Astrocyte of the hippocampus (primary cell): ENCODE measurements at regions not wholly inside any gene's neighbourhood (a gene's known extent, or its start where the extent isn't known, plus 50 kb on each side); places are given as distances from the start of the nearest gene placed in this dataset.
A peak's percentile ranks its signal among the peaks of the same experiment; 100 is the strongest.

Source experiments
- DNase-seq: peaks from one replicate; pipeline ENCODE4 v3.0.0; 2011; ENCODE audit warnings: low read depth, low spot score

DNA sequence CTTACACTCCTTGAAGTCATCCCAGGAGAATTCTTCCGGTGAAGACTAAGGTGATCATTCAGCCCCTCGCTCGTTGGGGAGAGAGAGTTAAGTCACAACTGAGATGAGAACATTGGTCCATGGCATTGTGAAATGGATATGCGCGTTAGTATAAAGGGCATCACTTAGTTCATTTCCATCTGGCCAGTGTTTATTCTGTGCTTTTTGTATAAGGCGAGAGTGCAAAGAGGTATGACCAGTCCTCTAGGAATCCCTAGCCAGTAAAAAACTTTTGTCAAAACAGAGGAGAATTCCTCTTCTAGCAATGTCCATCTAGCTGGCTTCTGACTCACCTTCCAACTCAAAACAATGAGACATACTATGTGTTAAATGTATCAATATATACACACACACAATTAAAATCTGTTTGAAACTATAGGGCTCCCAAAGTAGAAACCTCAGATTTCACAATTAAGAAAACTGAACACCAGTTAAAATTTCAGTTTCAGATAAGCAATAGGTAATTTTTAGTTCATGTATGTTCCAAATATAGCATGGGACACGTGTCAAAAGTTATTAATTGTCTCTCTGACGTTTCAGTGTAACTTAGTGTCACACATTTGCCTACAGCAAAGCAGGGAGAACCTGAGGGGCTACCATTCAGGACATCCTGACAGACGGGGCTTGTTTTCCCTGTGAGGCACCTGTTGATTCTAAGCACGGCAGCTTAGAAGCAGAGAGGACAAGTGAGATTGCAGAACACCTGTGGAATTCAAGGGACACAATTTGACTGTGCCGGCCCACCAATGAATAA lies 158.9 kb downstream of the KLF6 start:
- DNase-seq, result peak; percentile 67

GRCh38 chr10:3624367-3624766 lies 160.6 kb downstream of the KLF6 start:
- peak; percentile 80 for DNase-seq

GRCh38 chr10:3623746-3624145 lies 161.3 kb downstream of the KLF6 start:
- peak; percentile 88 for DNase-seq

DNA sequence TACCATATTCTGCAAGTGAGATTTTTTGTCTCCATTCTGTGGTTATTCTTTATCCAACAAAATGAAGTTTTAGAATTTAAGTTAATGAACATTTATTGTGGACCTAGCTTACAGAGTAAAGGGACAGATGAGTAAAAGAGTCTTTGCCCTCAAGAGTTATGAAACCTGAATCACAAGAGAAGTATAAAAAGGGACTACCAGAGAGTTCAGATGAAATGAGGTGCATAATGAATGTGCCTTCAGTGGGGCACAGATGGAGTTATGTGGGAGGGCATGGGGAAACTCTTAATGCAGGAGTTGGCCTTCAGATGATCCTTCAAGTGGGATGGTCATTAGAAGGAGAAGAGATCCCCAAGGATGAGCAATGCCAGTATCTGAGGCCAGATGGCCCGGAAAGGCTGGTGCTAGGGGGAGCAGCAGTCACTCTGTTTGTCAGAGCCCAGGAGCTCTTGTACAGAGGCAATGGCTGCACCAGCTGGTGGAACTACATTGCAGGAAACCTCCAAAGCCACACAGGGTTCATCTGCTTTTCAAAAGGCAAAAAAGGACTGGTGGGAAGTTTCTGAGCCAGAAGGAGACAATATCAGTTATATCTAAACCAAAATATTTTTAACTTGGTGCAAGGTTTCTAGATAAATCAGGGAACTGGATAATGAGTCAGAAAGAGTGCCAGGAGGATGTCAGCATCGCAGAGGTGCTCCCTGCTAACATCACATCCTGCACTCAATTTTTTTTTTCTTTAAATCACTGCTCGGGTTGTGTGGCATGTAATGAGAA lies 162.0 kb downstream of the KLF6 start:
- DNase-seq, result no peak

DNA sequence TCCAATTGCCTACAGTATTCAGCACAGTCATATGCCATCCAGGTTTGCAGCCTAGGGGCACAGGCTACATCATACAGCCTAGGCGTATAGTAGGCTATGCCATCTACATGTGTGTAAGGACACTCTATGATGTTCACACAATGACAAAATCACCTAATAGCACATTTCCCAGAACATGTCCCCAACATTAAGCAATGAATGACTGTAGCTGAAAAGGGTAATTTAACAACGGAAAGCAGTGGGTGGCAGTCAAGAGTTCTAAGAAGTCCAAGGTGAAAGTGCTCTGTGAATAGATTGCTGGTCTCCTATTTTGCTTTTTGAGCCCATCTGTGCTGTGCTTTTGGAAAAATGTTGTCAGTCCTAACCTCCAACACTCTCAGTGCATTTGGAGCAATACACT lies 162.6 kb downstream of the KLF6 start:
- no peak for DNase-seq

- DNase-seq, result no peak
Measured at GRCh38 chr10:3620818-3621217, 164.2 kb downstream of the KLF6 start.

- no peak for DNase-seq
Measured at GRCh38 chr10:3619241-3619640, 165.8 kb downstream of the KLF6 start.

GRCh38 chr10:3616880-3617279 lies 168.1 kb downstream of the KLF6 start:
- DNase-seq, result no peak

DNA sequence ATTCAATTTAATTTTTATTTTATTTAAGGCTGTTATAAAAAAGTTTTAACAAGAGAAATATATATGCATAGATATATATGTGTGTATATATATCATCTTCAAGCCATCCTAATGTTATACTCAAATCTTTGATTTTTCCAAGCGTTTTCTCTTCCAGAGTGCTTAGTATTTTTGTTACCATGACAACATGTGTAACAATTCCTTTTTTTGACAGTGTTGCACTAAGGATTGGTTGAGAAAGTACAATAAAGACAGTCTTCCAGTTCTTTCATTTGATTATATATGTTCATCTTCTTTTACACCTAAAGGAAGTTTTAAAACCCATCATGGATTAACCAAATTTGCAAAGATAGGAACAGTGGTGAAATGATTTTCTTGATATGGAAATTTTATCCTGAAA lies 171.7 kb downstream of the KLF6 start:
- DNase-seq, result no peak

- no peak for DNase-seq
Measured at GRCh38 chr10:3612183-3613001, 172.6 kb downstream of the KLF6 start.

- DNase-seq, result no peak
Measured at GRCh38 chr10:3606309-3606708, 178.7 kb downstream of the KLF6 start.

GRCh38 chr10:3605882-3606281 lies 179.1 kb downstream of the KLF6 start:
- no peak for DNase-seq

DNA sequence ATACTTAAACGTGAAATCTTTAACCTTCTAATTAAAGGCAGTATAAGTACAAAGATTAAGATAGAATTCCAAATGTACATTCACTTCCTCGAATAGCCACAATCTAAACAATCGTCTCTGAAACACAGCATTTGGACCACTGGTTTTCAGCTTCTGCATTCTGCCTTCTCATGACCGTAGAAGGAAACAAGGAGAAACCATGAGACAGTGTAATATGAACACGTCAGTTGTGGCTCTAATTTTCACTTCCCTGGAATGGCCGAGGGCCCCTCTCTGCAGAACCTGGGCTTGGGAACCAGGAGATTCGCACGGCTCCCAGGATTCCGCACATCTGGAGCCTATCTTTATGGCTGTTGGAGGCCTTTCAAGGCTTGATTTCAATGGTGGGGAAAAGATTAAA lies 189.3 kb downstream of the KLF6 start:
- DNase-seq, result no peak

- no peak for DNase-seq
Measured at GRCh38 chr10:3593611-3594010, 191.4 kb downstream of the KLF6 start.

- no peak for DNase-seq
Measured at GRCh38 chr10:3592424-3592823, 192.6 kb downstream of the KLF6 start.

- DNase-seq, result no peak
Measured at GRCh38 chr10:3588816-3589215, 196.2 kb downstream of the KLF6 start.

GRCh38 chr10:3588346-3588745 lies 196.7 kb downstream of the KLF6 start:
- no peak for DNase-seq

GRCh38 chr10:3584926-3585784 lies 199.9 kb downstream of the KLF6 start:
- no peak for DNase-seq

DNA sequence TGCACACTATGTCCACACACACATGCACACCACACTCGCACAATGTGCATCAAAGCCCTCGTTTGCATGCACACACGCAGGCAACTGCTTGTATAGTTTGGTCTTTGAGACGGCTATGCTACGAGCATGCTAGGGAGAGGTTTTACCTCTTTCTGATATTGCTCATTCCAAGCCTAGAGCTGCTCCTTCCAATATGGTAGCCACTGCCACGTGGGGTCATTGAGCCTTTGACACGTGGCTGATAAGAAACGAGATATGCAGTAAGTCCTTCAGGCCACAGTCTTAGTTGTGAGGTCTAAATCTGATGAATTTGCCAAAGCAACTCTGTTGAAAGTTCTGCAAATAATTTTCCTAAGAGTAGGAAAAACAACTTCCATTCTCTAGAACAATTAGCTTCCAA lies 204.4 kb downstream of the KLF6 start:
- no peak for DNase-seq

DNA sequence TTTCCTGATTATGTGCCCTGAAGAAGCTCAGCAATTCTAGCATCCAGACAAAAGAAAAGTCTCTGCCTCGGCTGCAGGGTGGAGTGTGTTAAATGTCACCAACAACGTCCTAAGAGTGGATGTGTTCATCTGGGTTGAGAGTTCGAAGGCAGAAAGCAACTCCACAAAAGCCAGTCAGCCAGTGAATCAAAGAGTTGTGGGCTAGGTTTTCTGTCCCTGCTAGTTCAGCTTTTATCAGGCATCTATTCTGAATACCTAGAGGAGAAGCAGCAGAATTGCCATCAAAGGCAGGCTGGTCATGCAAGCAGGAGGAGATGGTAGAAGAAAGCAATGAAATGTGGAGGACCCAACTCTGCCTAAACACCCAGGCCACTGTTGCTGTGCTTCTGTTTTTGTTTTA lies 205.2 kb downstream of the KLF6 start:
- no peak for DNase-seq

DNA sequence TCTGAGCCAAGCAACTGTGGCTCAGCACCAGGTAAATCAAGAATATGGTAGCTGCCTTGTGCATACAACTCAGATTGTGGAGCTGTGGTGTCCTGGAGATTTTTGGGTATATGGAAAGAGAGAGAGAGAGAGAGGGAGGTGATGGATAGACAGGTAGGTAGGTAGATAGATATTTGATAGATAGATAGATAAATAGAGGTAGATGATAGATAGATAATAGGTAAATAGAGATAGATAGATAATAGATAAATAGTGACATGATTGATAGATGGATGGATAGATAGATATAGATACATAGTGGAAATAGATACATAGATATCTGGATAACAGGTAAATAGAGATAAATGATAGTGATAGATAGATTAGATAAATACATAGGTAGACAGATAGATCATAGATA lies 206.3 kb downstream of the KLF6 start:
- DNase-seq, result no peak
